ENCODE measurements at regions not wholly inside any gene's neighbourhood (a gene's known extent, or its start where the extent isn't known, plus 50 kb on each side); places are given as distances from the start of the nearest gene placed in this dataset.
A peak's percentile ranks its signal among the peaks of the same experiment; 100 is the strongest.

- H3K27ac ChIP-seq: no peak overlapping the region
- no peak overlapping the region for H3K4me3 ChIP-seq (ENCODE audit: low read depth, low read length)
- DNase-seq: no peak
- no peaks in the 10 kb centered on the region for H3K36me3 ChIP-seq
- H3K9me3 ChIP-seq (ENCODE audit: severe bottlenecking): no peaks in the 10 kb centered on the region
- H3K27me3 ChIP-seq (ENCODE audit: insufficient read depth, low read depth, severe bottlenecking): no peaks in the 10 kb centered on the region
- TF ChIP-seq, protein P1, sequence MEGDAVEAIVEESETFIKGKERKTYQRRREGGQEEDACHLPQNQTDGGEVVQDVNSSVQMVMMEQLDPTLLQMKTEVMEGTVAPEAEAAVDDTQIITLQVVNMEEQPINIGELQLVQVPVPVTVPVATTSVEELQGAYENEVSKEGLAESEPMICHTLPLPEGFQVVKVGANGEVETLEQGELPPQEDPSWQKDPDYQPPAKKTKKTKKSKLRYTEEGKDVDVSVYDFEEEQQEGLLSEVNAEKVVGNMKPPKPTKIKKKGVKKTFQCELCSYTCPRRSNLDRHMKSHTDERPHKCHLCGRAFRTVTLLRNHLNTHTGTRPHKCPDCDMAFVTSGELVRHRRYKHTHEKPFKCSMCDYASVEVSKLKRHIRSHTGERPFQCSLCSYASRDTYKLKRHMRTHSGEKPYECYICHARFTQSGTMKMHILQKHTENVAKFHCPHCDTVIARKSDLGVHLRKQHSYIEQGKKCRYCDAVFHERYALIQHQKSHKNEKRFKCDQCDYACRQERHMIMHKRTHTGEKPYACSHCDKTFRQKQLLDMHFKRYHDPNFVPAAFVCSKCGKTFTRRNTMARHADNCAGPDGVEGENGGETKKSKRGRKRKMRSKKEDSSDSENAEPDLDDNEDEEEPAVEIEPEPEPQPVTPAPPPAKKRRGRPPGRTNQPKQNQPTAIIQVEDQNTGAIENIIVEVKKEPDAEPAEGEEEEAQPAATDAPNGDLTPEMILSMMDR (IDR thresholded peaks at IDR 0.05; ENCODE audit: low read depth, low read length): no peak
These were observed 201.1 kb downstream of the TLE3 start for GRCh38 chr15:69896606-69897005.

GRCh38 chr15:69897061-69897460 lies 200.7 kb downstream of the TLE3 start:
- TF ChIP-seq, protein P1 (IDR thresholded peaks at IDR 0.05; ENCODE audit: low read depth, low read length): no peak
- DNase-seq: no peak
- H3K27ac ChIP-seq: no peak overlapping the region

DNA sequence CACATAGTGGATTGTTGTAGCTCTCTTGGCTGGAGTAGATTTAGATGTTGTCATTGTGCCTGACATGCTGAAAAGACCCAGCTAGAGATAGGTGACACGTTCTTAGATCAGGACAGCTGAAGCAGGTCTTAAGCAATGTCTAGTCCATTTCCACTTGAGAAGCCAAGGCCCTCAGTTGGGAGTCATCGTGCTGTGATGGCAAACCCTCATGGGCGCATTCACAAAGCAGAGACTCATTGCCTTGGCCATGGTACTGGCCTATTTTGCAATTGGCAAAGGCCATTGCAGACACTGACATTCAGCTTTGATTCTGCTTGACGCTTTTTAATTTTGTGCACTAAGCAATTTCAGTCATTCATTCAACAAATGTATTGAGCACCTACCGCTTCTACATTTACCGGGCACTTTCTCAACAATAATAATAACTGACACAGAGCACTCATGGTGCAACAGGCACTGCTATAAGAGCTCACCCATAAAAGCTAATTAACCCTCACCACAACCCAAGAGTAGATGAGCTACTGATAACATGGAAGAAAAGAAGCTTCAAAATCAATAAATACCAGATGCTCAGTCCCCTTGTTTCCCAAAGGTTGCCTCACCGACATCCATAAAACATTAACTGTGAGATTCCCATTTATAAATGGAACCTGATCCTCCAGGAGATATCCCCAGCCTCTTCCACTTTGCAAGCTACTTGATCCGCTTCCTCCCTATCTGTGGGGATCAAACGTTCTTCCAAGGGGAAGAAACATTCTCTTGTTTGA lies 200.1 kb downstream of the TLE3 start:
- H3K36me3 ChIP-seq: no peaks in the 10 kb centered on the region
- H3K27me3 ChIP-seq (ENCODE audit: insufficient read depth, low read depth, severe bottlenecking): no peaks in the 10 kb centered on the region
- H3K27ac ChIP-seq: no peak overlapping the region
- H3K4me3 ChIP-seq (ENCODE audit: low read depth, low read length): no peak overlapping the region
- TF ChIP-seq, protein P1 (IDR thresholded peaks at IDR 0.05; ENCODE audit: low read depth, low read length): no peak
- H3K9me3 ChIP-seq (ENCODE audit: severe bottlenecking): no peaks in the 10 kb centered on the region
- DNase-seq: no peak

More at GRCh38 chr15:69897061-69897460, 200.7 kb downstream of the TLE3 start:
- Histone ChIP-seq H3K9me3 (ENCODE audit: severe bottlenecking) (no peaks in the 10 kb centered on the region), H3K36me3 (no peaks in the 10 kb centered on the region), H3K4me3 (ENCODE audit: low read depth, low read length) (no peak overlapping the region), H3K27me3 (ENCODE audit: insufficient read depth, low read depth, severe bottlenecking) (no peaks in the 10 kb centered on the region)

GRCh38 chr15:69898243-69898642 lies 199.5 kb downstream of the TLE3 start:
- TF ChIP-seq, protein P1 (IDR thresholded peaks at IDR 0.05; ENCODE audit: low read depth, low read length): no peak
- no peak for DNase-seq

DNA sequence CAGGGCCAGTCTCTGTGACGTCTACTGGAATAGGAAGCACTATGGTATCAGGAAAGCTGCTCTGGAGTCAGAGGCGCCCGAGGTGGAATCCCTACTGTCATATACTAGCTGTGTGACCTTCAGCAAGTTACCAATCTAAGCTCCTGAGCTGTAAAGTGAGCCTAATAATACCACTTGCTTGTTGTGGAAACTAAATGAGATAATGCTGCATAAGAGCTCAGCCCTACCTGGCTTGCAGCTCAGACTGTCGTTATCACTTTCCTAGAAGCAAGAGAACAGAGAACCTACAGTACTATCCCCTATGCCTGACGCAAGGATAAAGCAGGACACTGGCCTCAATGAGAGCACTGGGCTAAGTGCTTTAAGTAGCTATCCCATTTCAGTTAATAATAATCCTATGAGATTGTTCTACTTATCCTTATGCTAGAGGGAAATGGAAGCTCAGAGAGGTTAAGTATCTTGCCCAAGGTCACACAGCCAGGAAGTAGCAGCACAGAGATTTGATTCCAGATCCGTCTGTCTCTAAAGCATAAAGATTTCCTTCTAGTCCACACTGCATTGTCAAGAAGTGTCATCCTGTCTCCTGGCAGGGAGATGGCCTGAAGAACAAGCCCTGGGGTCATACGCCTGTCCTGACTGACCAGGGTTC lies 195.2 kb downstream of the TLE3 start:
- no peak overlapping the region for H3K4me3 ChIP-seq (ENCODE audit: low read depth, low read length)
- H3K36me3 ChIP-seq: no peaks in the 10 kb centered on the region
- H3K9me3 ChIP-seq (ENCODE audit: severe bottlenecking): no peaks in the 10 kb centered on the region
- TF ChIP-seq, protein P1 (IDR thresholded peaks at IDR 0.05; ENCODE audit: low read depth, low read length): no peak
- no peak overlapping the region for H3K27ac ChIP-seq
- peak; percentile 39 for DNase-seq
- H3K27me3 ChIP-seq (ENCODE audit: insufficient read depth, low read depth, severe bottlenecking): no peaks in the 10 kb centered on the region

More at GRCh38 chr15:69898243-69898642, 199.5 kb downstream of the TLE3 start:
- H3K4me3 ChIP-seq (ENCODE audit: low read depth, low read length): no peak overlapping the region
- H3K27me3 ChIP-seq (ENCODE audit: insufficient read depth, low read depth, severe bottlenecking): no peaks in the 10 kb centered on the region
- H3K9me3 ChIP-seq (ENCODE audit: severe bottlenecking): no peaks in the 10 kb centered on the region
- H3K36me3 ChIP-seq: no peaks in the 10 kb centered on the region
- H3K27ac ChIP-seq: no peak overlapping the region

Data from WERI-Rb-1 (cell line).